OCI-LY3 (cell line): ENCODE measurements at regions not wholly inside any gene's neighbourhood (a gene's known extent, or its start where the extent isn't known, plus 50 kb on each side); places are given as distances from the start of the nearest gene placed in this dataset.

Source experiments
- H2AFZ ChIP-seq: fragments of 200-600, 300-600 bp; shearing (Covaris generic); 2 replicates; pipeline ENCODE4 v1.6.0; 2014; ENCODE audit warnings: antibody characterized with exemption, low read depth, low read length
- H3K27ac ChIP-seq: fragments of 200-600, 300-600 bp; sonication (generic); 2 replicates; pipeline ENCODE4 v1.5.1; 2014; ENCODE audit warnings: mild to moderate bottlenecking, low read length, moderate library complexity, mixed read lengths
- H3K27me3 ChIP-seq: fragments of 200-600, 300-600 bp; sonication (generic); 2 replicates; pipeline ENCODE4 v1.6.1; 2014; ENCODE audit warnings: low read depth, low read length, mixed read lengths
- H3K36me3 ChIP-seq: fragments of 200-600, 300-600 bp; sonication (generic); replicated peaks from 2 replicates; pipeline ENCODE3; 2014; ENCODE audit warnings: low read depth, low read length, mixed read lengths
- H3K4me1 ChIP-seq: fragments of 300-600, 200-600 bp; sonication (generic); 2 replicates; pipeline ENCODE4 v1.6.1; 2014; ENCODE audit warnings: low read length, mixed read lengths
- H3K4me2 ChIP-seq: fragments of 200-600, 300-600 bp; sonication (generic); 2 replicates; pipeline ENCODE4 v1.6.1; 2014; ENCODE audit warnings: low read length, mixed read lengths
- H3K4me3 ChIP-seq: fragments of 300-600, 200-600 bp; sonication (generic); 2 replicates; pipeline ENCODE4 v1.5.1; 2014; ENCODE audit warnings: antibody characterized with exemption, mild to moderate bottlenecking, low read length, moderate library complexity
- H3K79me2 ChIP-seq: fragments of 300-600, 200-600 bp; shearing (Covaris generic); 2 replicates; pipeline ENCODE4 v1.6.1; 2014; ENCODE audit warnings: mild to moderate bottlenecking, low read length, mixed read lengths
- H3K9ac ChIP-seq: fragments of 300-600, 200-600 bp; shearing (Covaris generic); 2 replicates; pipeline ENCODE4 v1.6.0; 2014; ENCODE audit warnings: mild to moderate bottlenecking, low read length, moderate library complexity
- H3K9me3 ChIP-seq: fragments of 200-600, 300-600 bp; shearing (Covaris generic); 2 replicates; pipeline ENCODE4 v1.6.1; 2014; ENCODE audit warnings: low read length, mixed read lengths; ENCODE audit not compliant: insufficient read depth
- H4K20me1 ChIP-seq: fragments of 200-600, 300-600 bp; sonication (generic); 2 replicates; pipeline ENCODE4 v1.6.1; 2016; ENCODE audit warnings: low read length, mixed read lengths; ENCODE audit not compliant: insufficient read depth
- CTCF ChIP-seq: fragments of 200-600, 300-600 bp; sonication (generic); IDR thresholded peaks from 2 replicates; pipeline ENCODE4 v1.5.1; 2014; ENCODE audit warnings: antibody characterized with exemption, low read length, low read depth
- EZH2phosphoT487 ChIP-seq: fragments of 200-600 bp; shearing (Covaris generic); IDR thresholded peaks from 2 replicates; pipeline ENCODE4 v1.6.1; 2018; ENCODE audit warnings: antibody characterized with exemption, mixed run types, low read depth

DNA sequence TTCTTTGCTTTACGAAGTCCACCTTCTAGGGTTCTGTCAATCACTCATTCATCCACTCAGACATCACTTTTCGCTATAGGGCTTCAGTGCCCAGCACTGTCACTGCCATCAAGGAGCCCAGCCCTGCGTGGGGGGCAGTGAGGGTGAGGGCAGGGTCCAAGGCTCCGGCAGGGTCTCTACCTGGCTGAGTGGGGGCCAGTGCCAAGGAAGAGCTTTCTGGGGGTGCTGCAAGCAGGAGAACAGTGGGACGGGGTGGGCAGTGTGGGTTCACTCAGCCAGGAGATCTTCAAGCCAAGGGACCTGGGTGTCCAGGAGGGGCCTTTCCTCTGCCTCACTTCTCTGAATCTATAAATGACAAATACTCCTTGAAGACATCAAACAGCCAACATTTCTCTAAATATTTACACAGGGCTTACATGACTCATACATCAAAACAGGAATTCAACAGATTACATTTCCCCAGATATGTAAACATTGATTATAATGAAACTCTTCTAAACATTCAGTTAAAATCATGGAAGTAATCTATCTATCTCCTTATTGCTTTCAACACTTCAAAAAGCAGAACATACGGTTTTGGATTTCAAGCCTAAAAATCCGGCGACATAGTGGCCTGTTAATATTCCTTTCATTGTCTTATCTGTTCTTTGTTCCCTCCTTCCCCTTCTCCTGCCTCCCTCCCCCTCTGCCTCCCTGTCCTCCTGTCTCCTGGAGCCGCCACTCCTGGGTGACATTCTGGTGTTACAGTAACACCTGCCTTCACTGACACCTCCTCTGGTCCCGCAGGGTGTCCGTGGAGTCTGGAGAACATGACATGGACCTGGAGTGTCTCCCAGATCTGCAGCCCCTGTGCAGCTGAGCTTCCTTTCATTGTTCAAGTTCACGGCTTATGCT lies 94.4 kb upstream of the ADRA2C start:
- no peak overlapping the region for H3K4me2 ChIP-seq
- no peaks in the 10 kb centered on the region for H3K36me3 ChIP-seq
- 0 out of 2 replicates have a peak, but pooled peaks cover 3% of the 10 kb centered on the region for H3K9me3 ChIP-seq
- H3K27me3 ChIP-seq: 0 out of 2 replicates have a peak, but pooled peaks cover 5% of the 10 kb centered on the region
- no peak for TF ChIP-seq EZH2phosphoT487
- TF ChIP-seq CTCF: no peak
- no peaks in the 10 kb centered on the region for H3K79me2 ChIP-seq
- no peak overlapping the region for H3K4me3 ChIP-seq
- H4K20me1 ChIP-seq: no peaks in the 10 kb centered on the region
- H2AFZ ChIP-seq: no peak overlapping the region
- no peak overlapping the region for H3K9ac ChIP-seq
- no peaks in the 10 kb centered on the region for H3K4me1 ChIP-seq
- no peak overlapping the region for H3K27ac ChIP-seq

DNA sequence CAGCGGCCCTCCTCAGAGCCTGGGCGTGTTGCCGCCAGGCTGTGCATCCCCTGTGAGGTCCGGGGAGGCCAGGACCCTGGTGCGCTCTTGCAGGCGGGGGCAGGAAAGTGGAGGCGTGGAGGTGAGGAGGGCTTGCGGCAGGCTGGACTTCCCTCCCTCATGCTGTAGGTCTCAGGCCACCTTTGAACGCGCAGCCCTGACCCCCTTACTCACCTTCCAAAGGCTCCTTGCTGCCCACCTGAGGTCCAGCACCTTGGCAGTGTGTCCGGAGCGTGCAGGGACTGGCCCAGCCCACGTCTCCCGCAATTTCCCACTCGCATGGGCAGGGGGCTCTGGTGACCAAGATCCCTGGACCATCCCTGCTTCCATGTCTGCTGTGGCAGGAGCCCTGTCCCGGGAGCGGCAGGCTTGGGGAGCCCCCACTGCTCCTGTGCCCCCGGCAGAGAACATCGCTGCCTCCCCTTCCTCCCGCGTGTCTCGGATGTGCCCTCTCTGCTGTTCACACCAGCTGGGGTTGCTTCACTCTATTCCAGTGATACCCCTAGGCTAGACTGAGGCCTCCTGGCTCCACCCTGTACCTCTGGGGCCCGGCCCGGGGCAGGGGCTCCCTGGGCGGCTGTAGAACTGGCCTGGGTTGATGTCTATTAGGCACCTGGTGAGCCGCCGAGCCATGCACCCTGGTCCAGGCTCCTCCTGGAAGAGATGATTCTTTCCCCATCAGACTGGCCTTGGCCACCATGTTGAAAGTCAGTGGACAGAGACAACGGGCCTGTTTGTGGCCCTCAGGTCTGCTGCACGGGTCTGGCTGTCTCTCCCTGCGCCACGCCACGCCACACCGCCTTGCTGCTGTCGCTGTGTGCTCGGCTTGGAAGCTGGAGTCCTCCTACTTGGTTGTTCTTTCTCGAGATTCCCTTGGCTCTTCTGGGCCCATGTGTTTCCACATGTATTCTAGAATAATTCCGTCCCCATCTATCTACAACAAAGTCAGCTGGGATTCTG lies 95.4 kb upstream of the ADRA2C start:
- Histone ChIP-seq H3K36me3 (no peaks in the 10 kb centered on the region), H3K79me2 (no peaks in the 10 kb centered on the region), H4K20me1 (no peaks in the 10 kb centered on the region), H3K27ac (no peak overlapping the region), H2AFZ (no peak overlapping the region), H3K4me3 (no peak overlapping the region), H3K4me2 (no peak overlapping the region), H3K9ac (no peak overlapping the region), H3K9me3 (0 out of 2 replicates have a peak, but pooled peaks cover 3% of the 10 kb centered on the region), H3K4me1 (peaks cover 7% of the 10 kb centered on the region), H3K27me3 (0 out of 2 replicates have a peak, but pooled peaks cover 5% of the 10 kb centered on the region)
- TF ChIP-seq EZH2phosphoT487 (no peak), CTCF (no peak)

GRCh38 chr4:3669553-3669949 lies 96.6 kb upstream of the ADRA2C start:
- Histone ChIP-seq H3K4me2 (no peak overlapping the region), H3K27ac (no peak overlapping the region), H2AFZ (no peak overlapping the region), H3K4me3 (no peak overlapping the region), H3K79me2 (no peaks in the 10 kb centered on the region), H3K27me3 (peaks cover 10% of the 10 kb centered on the region), H3K9me3 (0 out of 2 replicates have a peak, but pooled peaks cover 3% of the 10 kb centered on the region), H3K9ac (no peak overlapping the region), H3K36me3 (no peaks in the 10 kb centered on the region), H3K4me1 (peaks cover 9% of the 10 kb centered on the region), H4K20me1 (no peaks in the 10 kb centered on the region)
- no peak for TF ChIP-seq CTCF
- no peak for TF ChIP-seq EZH2phosphoT487
